ENCODE measurements at regions not wholly inside any gene's neighbourhood (a gene's known extent, or its start where the extent isn't known, plus 50 kb on each side); places are given as distances from the start of the nearest gene placed in this dataset.

GRCh38 chr3:177494216-177494615, 296.9 kb upstream of the TBL1XR1 start:
- 100% methylated on average over 2 of the region's 3 CpGs for WGBS (ENCODE audit: insufficient coverage)
- intact Hi-C loops (cut with micrococcal nuclease): no loop called here
- Histone ChIP-seq H3K9ac (ENCODE audit: low read length) (no peak overlapping the region), H3K9me3 (ENCODE audit: control extremely low read depth in 1 of 3, control insufficient read depth in 2 of 3, insufficient read depth in 1 of 3, low read length in 2 of 3) (peaks cover 0 to 1% (median 0%) of the 10 kb centered on the region in 3 donors), H3K36me3 (replicated peaks in 1 of 2; ENCODE audit: control extremely low read depth in 1 of 2, control insufficient read depth in 1 of 2, extremely low read depth in 1 of 2, insufficient read depth in 2 of 2, low read length in 1 of 2) (no peaks in the 10 kb centered on the region), H3K27ac (ENCODE audit: low read length in 2 of 2) (no peak overlapping the region), H2AFZ (ENCODE audit: insufficient read depth, low read depth, low read length, poor library complexity, severe bottlenecking) (no peak overlapping the region), H3K4me1 (ENCODE audit: control insufficient read depth in 2 of 2, insufficient read depth in 2 of 2, low read length in 2 of 2) (no peaks in the 10 kb centered on the region), H3K79me2 (ENCODE audit: control insufficient read depth, insufficient read depth, low read length) (no peaks in the 10 kb centered on the region), H3K4me2 (replicated peaks; ENCODE audit: low read depth, low read length, poor library complexity, severe bottlenecking) (no peak overlapping the region), H4K20me1 (ENCODE audit: control insufficient read depth, insufficient read depth, low read length, poor library complexity, severe bottlenecking) (no peaks in the 10 kb centered on the region), H3K27me3 (replicated peaks in 1 of 4; ENCODE audit: control extremely low read depth in 1 of 4, control insufficient read depth in 3 of 4, insufficient read depth in 4 of 4, low read length in 3 of 4) (no peaks in the 10 kb centered on the region), H3K4me3 (ENCODE audit: control extremely low read depth in 1 of 5, extremely low read depth in 1 of 5, insufficient read depth in 1 of 5, low read depth in 2 of 5, low read length in 4 of 5) (no peak overlapping the region)
- Mint-ChIP-seq H3K4me1 (peaks cover 3% of the 10 kb centered on the region), H3K27me3 (no peaks in the 10 kb centered on the region), H3K9me3 (ENCODE audit: insufficient read depth) (no peaks in the 10 kb centered on the region), H3K27ac (no peak overlapping the region), H3K4me3 (no peak overlapping the region)
- CTCF ChIA-PET: no interaction called here
- DNase-seq: no peak
- no peak for ATAC-seq (ENCODE audit: low read depth)
- POLR2A ChIA-PET: no interaction called here
- no peak for TF ChIP-seq EZH2 (IDR thresholded peaks at IDR 0.05; ENCODE audit: borderline replicate concordance, insufficient read depth, low read depth, low read length, poor library complexity, severe bottlenecking)
- TF ChIP-seq, protein P1, sequence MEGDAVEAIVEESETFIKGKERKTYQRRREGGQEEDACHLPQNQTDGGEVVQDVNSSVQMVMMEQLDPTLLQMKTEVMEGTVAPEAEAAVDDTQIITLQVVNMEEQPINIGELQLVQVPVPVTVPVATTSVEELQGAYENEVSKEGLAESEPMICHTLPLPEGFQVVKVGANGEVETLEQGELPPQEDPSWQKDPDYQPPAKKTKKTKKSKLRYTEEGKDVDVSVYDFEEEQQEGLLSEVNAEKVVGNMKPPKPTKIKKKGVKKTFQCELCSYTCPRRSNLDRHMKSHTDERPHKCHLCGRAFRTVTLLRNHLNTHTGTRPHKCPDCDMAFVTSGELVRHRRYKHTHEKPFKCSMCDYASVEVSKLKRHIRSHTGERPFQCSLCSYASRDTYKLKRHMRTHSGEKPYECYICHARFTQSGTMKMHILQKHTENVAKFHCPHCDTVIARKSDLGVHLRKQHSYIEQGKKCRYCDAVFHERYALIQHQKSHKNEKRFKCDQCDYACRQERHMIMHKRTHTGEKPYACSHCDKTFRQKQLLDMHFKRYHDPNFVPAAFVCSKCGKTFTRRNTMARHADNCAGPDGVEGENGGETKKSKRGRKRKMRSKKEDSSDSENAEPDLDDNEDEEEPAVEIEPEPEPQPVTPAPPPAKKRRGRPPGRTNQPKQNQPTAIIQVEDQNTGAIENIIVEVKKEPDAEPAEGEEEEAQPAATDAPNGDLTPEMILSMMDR (IDR thresholded peaks at IDR 0.05): no peak

DNA sequence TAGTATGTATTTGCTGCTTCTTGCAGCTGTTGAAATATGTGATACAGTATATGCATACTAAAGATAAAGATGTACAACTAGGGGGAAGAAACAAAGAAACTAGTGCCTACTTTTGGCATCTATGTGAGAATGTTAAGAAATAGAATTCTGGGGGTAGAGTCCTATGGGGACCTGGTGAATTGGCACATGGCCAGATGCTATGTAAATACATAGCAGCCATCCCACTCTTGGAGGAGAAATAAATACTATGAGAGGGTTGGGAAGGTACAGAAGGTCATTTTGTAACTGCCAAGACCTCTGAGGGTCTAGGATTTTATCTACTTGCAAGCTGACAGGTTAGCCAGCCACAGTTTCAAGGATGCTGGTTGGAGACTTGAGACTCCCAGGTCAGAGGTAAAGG, 298.3 kb upstream of the TBL1XR1 start:
- TF ChIP-seq EZH2 (IDR thresholded peaks at IDR 0.05; ENCODE audit: borderline replicate concordance, insufficient read depth, low read depth, low read length, poor library complexity, severe bottlenecking): no peak
- TF ChIP-seq, protein P1 (IDR thresholded peaks at IDR 0.05): no peak
- DNase-seq (no peak), ATAC-seq (ENCODE audit: low read depth) (no peak)
- no peak overlapping the region for H3K9ac ChIP-seq (ENCODE audit: low read length)
- ChIA-PET POLR2A (no interaction called here), CTCF (no interaction called here)
- no peak overlapping the region for H3K4me3 Mint-ChIP-seq
- no peaks in the 10 kb centered on the region for H3K9me3 Mint-ChIP-seq (ENCODE audit: insufficient read depth)
- H3K79me2 ChIP-seq (ENCODE audit: control insufficient read depth, insufficient read depth, low read length): no peaks in the 10 kb centered on the region
- no peak overlapping the region for H2AFZ ChIP-seq (ENCODE audit: insufficient read depth, low read depth, low read length, poor library complexity, severe bottlenecking)
- H3K4me1 ChIP-seq (ENCODE audit: control insufficient read depth in 2 of 2, insufficient read depth in 2 of 2, low read length in 2 of 2): no peaks in the 10 kb centered on the region
- no peak overlapping the region for H3K4me2 ChIP-seq (replicated peaks; ENCODE audit: low read depth, low read length, poor library complexity, severe bottlenecking)
- no peaks in the 10 kb centered on the region for H4K20me1 ChIP-seq (ENCODE audit: control insufficient read depth, insufficient read depth, low read length, poor library complexity, severe bottlenecking)
- H3K27ac Mint-ChIP-seq: no peak overlapping the region
- H3K27ac ChIP-seq (ENCODE audit: low read length in 2 of 2): no peak overlapping the region
- H3K27me3 Mint-ChIP-seq: no peaks in the 10 kb centered on the region
- peaks cover 3% of the 10 kb centered on the region for H3K4me1 Mint-ChIP-seq
- no peaks in the 10 kb centered on the region for H3K27me3 ChIP-seq (replicated peaks in 1 of 4; ENCODE audit: control extremely low read depth in 1 of 4, control insufficient read depth in 3 of 4, insufficient read depth in 4 of 4, low read length in 3 of 4)
- H3K36me3 ChIP-seq (replicated peaks in 1 of 2; ENCODE audit: control extremely low read depth in 1 of 2, control insufficient read depth in 1 of 2, extremely low read depth in 1 of 2, insufficient read depth in 2 of 2, low read length in 1 of 2): no peaks in the 10 kb centered on the region
- H3K9me3 ChIP-seq (ENCODE audit: control extremely low read depth in 1 of 3, control insufficient read depth in 2 of 3, insufficient read depth in 1 of 3, low read length in 2 of 3): peaks cover 0 to 1% (median 0%) of the 10 kb centered on the region in 3 donors
- intact Hi-C loops (cut with micrococcal nuclease): no loop called here
- no peak overlapping the region for H3K4me3 ChIP-seq (ENCODE audit: control extremely low read depth in 1 of 5, extremely low read depth in 1 of 5, insufficient read depth in 1 of 5, low read depth in 2 of 5, low read length in 4 of 5)
